22Rv1 (cell line): ENCODE measurements at regions not wholly inside any gene's neighbourhood (a gene's known extent, or its start where the extent isn't known, plus 50 kb on each side); places are given as distances from the start of the nearest gene placed in this dataset.
"Not testable (repeated sequence)": the region's sequence is repeated elsewhere in the genome, so short reads cannot be mapped to it uniquely, and the experiment has no call there.

Experiments used
- H3K27ac ChIP-seq: fragments of 450-650 bp; 2 replicates; pipeline ENCODE4 v1.5.1; 2017
- CTCF ChIP-seq: fragments of 450-650 bp; IDR thresholded peaks from 2 replicates; pipeline ENCODE4 v1.5.1; 2017; ENCODE audit warnings: mild to moderate bottlenecking
- ZFX ChIP-seq: fragments of 450-650 bp; IDR thresholded peaks from 2 replicates; pipeline ENCODE4 v1.6.1; 2017; ENCODE audit warnings: antibody characterized with exemption, borderline replicate concordance

DNA sequence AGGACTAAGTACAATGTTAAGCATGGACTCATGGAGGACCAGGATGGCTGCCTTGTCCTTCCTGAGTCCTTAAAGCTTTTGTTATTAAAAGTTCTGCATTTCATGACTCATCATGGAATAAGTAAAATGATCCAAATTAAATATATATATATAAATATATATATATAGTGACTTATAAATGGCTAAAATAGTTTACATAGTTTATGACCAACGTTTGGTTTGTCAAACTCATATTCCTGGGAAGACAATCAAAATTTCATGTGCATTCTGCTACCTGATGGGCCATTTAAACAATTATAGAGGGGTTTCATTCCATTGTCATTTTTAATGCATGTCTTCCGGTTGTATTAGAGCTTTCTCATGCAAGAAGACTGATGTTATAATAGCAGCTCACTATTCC is 1190.7 kb downstream of the FSCB start:
- TF ChIP-seq CTCF (no peak), ZFX (no peak)
- no peak overlapping the region for H3K27ac ChIP-seq

- TF ChIP-seq ZFX (no peak), CTCF (no peak)
- H3K27ac ChIP-seq = no peak overlapping the region
Observed at GRCh38 chr14:43313719-43314118, 1193.4 kb downstream of the FSCB start.

DNA sequence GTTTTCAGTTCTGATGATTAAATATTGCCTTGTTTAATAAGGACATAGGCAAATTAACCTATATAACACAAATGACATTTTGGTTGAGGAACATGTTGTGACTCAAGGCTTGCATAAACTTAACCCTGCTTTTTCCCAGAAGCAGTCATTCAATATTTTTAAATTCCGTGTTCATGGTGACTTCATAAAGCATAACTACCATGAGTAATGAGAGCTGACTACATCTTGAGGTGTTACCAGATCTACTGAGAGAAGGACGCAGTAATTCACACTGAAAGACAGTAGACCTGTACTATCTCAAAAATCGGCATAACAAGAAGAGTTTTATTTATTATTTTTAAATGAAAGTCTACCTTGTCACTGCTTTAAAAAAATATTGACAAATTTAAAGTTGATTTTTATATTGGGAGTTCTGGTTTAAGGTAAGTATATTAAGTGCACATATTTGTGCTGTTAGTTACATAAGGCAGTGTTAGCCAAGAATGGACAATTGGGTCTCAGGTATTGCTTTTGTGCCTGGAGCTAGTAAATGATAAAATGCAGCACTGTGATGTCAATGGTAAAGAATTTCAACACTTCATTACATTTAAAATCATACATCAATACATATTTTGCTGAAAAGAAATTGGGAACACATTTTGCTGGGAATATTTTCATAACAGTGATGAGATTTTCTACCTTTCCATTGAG is 1198.5 kb downstream of the FSCB start:
- H3K27ac ChIP-seq = no peak overlapping the region
- TF ChIP-seq ZFX = no peak
- TF ChIP-seq CTCF = no peak

DNA sequence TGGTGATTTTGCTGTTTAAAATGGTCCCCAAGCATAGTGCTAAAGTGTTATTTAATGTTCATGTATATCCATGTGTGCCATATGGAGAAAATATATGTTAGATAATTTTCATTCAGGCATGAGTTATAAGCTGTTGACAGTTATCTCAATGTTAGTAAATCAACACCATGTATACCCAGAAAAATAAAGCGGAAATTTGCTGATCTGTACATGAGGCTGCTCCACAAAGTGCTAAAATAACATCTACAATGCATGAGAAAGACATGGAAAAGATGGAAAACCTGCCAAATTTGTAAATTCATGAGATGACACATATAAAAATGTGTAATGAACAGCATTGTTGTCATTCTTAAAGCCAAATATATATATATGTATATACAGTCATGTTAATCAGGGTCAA is 1199.2 kb downstream of the FSCB start:
- no peak overlapping the region for H3K27ac ChIP-seq

DNA sequence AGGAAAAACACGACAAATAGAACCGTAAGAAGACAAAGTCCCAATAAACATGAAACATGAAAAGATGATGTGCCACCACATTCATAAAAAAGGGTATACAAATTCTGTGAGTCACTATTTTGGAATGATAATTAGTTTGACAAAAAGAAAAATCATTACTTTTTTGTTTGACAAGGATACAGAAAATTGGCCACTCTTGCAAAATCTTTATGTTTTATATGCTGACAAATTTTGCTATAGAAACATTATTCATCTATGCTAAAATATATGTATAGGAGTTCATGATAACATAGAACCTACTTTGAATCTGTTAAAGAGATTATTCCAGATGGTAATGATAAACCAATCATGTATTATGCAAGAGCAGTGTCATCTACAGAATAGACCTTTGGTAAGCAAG is 1201.0 kb downstream of the FSCB start:
- no peak for TF ChIP-seq ZFX
- no peak for TF ChIP-seq CTCF
- H3K27ac ChIP-seq = no peak overlapping the region

More for the DNA sequence above, 1199.2 kb downstream of the FSCB start:
- TF ChIP-seq ZFX = no peak
- TF ChIP-seq CTCF = no peak

- H3K27ac ChIP-seq = no peak overlapping the region
- TF ChIP-seq ZFX (no peak), CTCF (no peak)
Observed at GRCh38 chr14:43297794-43298193, 1209.3 kb downstream of the FSCB start.

- not testable (repeated sequence) for H3K27ac ChIP-seq
Observed at GRCh38 chr14:43296061-43296460, 1211.0 kb downstream of the FSCB start.

- H3K27ac ChIP-seq = no peak overlapping the region
- TF ChIP-seq ZFX (no peak), CTCF (no peak)
Observed at GRCh38 chr14:43285575-43285974, 1221.5 kb downstream of the FSCB start.
